Activated T-helper 1 cell treated with anti-CD3 and anti-CD28 coated beads, Interleukin-2, amount 50 U/mL, for 16 hours (primary cell): ENCODE measurements at regions not wholly inside any gene's neighbourhood (a gene's known extent, or its start where the extent isn't known, plus 50 kb on each side); places are given as distances from the start of the nearest gene placed in this dataset.

Experiments
- DNase-seq, 2 donors: peaks; one replicate each; pipeline ENCODE4 v3.0.0-alpha.2; 2020; ENCODE audit warnings: low read depth in 1 of 2, low spot score in 1 of 2

DNA sequence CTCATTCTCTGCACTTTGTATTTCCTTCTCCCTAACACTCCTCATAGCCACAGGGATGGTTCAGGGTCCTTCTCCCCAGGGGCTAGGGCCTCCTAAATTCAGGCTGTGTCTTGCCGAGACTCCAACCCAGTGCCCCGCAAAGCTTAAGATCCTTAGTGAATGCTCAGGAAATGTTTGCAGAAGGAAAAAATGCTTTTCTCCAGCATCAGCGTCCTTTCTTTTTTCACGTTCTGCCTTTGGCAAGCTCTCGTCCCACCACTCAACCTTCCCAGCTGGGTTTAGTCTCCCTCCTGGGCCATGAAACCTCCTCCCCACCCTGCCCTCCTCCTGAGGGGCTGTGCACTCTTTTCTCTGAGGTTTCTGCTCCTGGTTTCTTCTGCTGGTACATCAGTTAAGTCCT lies 503.8 kb upstream of the B3GAT1 start:
- no peak for DNase-seq

DNA sequence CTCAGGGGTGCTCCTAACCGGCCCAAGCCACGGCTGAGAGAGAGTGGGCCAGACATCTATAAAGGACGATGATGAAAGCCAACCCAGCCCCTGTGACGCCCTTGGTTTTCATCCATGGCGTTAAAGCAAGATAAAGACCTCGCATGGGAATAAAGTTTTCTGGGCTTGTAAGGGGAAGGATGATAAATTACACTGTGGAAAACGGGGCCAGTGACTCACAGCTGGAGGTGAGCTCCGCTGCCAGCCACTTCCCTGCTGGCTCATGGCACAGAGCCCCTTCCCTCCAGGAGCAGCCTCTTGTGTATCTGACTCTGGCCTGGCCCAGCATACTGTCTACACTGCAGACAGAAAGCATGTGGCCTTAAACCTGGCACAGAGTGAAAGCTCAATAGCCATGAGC lies 503.2 kb upstream of the B3GAT1 start:
- no peak for DNase-seq

DNA sequence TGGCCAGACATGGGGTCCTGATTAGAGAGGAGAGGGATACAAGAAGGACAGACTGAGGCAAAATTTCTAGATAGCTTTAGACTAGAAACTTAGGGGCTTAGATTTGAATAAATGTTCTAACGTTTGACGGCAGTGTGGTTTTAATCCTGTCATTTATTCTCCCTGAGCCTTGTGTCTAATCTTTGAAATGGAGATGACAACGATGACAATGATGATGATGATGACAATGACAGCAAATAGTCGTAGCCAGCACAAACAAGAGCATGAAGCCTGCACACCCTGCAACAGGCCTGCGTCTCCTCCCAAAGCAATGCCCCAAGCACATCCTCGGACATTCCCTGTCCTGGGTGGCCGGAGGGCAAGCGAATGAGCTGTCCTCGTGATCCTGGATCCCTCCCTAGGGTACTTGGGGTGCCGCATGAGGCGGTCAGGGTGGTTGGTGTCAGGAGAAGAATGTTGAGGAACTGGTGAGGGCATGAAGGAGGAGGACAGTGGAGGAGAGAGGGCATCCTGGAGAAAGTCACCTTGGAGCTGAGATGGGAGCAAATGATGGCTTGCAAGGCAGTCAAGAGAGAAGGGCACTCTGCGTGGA lies 502.1 kb upstream of the B3GAT1 start:
- DNase-seq: no peak

DNA sequence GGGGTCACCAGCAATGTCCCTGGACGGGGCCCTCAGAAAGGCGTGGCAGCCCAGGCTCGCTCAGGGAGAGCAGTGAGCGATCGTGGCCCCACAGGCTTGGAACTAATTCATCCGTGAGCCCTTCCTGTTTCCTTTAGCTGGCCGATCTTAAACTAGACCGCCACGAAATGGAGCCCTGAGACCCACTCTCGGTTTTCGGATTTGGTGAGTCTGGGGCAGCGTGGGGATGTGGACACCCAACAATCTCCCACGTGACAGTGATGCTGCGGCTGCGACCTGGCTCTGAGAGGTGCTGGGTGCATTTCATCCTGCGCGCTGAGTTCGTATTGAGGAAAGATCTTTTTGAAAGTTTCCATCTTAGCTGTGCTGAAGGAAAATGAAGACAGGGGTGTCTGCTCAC lies 501.3 kb upstream of the B3GAT1 start:
- DNase-seq: no peak

DNA sequence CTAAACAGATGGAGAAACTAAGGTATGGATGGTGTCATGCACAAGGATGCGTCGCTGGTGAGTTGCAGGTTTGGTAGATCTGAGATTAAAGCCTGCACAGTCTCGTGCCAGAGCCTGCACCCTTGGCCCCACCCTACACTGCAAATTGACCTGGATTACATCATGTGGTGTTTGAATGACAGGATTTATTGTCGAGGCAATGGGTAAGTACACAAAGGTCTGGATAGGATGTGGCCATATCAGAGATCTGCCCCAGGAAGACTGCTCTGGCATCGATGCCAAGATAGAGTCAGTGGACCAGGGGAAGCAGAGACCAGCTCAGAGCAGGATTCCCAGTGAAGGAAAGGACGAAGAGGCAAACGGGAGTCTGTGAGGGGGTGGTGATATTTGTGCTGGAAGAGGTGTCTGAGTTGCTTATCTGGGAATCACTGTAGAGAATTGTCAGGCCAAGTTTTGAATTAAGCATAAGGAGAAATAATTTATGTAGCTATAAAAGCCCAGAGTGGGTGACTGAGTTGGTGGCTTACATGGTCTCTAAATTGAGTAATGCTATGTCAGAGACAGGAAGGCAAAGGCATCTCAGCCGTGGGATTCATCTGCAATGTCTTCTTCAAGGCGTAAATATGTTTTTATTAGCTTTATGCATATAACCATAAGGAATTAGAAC lies 499.6 kb upstream of the B3GAT1 start:
- no peak for DNase-seq

DNA sequence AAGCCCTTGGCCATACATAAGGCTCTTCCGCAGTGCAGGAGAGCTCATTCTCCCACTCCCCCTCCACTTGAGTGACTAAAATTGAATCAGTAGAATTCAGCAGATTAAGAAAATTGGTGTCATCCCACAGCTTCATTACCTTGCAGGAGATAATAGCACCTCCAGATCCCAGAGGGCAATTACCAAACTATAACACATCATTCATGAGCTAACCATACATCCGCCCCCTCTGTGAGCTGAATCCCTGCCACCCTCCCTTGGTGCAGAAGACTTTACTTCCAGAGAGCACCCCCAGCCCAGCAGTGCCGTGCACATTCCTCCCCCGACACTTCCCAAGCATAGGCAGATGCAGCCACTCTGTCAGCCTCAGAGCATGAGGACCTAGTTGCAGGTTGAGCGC lies 496.5 kb upstream of the B3GAT1 start:
- DNase-seq: no peak

DNA sequence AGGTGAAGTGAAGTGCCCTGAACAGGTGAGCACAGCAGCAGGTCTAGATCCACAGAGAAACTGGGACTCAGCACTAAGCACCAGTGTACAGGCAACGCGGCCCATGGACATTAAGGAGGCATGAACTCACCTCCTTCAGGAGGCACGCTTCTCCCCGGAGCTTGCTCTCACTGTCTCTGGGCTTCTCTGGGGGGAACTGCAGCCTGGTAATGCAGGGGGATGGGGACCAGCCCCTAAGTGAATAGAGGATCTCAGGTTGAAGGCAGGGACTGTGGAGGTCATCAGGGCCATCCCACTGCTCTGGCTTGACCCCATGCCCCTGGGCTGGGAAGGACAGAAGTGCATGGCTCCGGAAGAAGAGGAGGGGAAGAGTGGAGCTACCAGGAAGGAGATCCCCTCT lies 495.6 kb upstream of the B3GAT1 start:
- no peak for DNase-seq

DNA sequence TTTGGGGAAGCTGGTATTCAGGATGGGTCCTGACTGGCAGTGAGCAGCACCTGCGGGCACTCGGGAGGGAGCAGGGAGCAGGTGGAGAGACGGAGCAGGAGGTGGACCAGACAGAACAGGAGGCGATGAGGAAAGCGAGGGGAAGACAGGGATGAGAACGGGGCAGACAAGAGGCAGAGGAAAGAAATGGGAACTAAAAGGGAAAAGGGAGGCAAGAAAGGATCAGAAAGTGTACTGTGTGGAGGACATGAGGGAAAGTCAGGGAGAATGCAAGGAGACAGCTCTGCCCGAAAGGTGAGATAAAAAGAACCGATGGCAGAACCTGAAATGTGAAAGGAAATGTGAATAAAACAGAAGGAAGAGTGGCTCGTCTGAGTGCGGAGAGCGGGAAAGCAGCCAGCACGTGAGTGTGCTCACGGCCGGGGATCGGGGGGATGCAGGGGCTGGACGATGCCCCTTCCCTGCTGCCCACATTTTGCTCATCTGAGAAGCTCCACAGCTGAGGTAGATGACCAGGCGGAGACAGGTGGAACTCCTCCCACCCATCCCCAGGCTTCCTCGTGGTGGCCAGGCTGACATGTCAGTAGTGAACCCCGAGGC lies 494.4 kb upstream of the B3GAT1 start:
- DNase-seq: no peak

DNA sequence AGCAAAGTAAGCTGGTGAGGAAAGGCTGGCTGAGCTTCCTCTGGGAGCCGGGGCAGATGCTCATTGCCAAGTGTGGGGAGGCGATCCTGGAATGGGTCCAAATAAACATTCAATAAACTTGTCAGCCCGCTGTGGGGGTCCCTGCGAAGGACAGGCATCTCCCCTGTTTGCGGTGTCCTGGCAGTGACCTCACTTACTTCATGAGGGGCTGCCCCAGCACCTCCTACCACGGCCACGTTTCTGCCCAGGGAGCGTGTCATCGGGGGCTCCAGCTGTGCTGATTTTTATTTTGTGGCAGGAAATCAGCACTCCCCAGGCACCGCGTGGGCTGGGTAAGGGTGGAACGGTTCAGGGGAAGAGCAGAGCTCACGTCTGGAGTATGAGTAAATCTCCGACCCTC lies 493.9 kb upstream of the B3GAT1 start:
- DNase-seq: no peak

DNA sequence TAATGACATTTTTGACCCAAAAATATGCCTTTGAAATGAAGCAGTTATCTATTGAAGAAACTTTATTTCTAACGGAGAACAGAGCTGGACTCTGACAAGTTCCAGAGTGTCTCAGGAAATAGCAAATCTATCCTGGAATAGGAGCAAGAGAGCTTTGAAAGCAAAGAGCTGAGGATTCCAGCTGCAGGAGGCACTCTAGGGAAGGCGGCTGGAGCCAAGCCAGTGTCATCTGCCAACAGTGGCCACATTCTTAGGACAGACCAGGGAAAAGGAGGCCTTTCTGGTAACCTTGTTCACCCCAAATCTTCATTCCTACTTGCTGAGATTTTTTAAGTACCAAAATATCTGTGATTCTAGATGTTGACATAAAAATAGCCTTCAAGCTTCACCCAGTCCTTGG lies 493.5 kb upstream of the B3GAT1 start:
- no peak for DNase-seq

DNA sequence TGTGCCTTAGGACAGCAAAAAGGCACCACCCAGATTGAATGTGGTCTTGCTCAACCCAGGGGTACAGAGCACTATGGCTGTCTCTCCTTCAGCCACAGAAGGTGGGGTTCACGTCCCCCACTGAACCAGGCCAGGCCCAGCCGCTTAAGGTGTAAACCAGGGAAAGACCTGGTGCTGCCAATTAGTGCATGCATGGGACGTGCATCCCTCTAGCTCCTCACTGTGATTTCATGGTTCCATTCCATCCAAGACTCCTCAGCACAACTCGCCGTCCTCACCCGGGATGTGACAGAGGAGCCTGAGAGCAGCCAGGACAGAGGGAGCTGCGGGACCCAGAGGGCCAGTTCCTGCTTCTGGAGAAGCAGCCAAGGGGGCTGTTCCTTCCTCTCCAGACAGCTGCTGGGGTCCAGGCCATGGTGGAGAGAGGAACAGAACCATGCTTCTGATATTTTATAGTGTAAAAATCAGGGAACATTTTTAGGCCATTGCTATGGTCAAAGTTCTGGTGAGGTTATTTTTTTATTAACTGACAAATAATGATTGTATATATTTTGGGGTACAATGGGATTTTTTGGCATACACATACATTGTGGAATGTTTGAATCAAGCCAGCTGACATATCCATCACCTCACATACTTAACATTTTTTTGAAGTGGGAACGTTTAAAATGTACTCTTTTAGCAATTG lies 492.2 kb upstream of the B3GAT1 start:
- no peak for DNase-seq

DNA sequence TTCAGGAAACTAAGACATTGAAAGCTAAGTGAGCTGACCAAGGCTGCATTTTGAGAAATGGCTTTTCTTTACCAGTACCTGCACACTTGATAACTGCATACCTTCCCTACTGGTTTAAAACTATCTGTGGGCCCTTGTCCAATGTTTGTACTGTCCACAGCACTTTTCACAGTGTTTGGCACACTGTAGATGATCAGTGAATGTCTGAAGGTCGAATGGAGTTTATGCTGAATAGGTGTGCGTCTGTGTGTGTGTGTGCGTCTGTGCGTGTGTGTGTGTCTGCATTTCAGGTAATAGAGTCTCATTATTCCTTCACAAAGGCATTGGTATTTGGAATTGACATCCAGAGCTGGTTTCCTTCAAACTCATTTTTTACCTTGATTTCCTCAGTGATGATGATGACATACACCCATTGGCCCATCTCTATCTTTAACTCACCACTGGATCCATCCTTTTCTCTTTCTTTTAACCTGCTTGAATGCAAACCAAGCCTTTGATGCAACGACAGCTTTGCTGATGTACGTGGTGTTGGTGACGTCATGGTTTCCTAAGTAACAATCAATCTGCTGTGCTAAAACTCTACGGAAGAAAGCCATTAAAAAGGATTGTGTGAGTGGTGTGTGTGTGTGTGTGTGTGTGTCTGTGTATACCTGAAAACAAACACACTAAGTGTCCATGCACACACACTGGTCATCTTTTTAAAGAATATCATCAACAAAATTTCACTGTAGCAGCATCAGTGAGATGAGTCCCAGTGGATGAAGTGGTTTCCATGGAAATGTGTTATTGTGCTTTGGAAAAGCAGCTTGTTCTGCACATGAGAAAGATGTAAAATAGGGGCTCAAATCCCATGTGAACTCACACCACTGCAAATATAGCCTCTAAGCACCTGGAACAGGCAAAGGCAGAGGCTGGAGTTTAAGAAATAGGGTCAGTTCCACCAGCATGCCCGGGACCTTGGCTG lies 490.2 kb upstream of the B3GAT1 start:
- DNase-seq: no peak

DNA sequence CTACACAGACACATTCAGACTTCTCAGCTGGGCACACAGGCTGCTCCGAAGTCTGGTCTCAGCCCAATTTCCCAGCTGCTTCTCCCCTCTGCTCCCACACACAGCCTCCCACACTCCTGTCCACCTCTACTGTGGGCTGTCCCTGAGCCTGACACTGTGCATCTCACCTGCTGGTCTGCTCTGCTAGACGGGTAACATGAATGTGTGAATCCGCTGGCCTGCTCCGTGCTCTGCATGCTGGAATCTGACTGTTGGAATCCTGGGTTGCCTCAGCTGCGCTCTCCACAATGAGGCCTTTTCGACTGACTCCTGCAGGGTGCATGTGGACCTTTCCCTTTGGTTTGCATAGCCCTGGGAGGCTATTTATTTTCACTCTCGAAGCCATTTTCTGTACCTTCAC lies 489.5 kb upstream of the B3GAT1 start:
- no peak for DNase-seq

DNA sequence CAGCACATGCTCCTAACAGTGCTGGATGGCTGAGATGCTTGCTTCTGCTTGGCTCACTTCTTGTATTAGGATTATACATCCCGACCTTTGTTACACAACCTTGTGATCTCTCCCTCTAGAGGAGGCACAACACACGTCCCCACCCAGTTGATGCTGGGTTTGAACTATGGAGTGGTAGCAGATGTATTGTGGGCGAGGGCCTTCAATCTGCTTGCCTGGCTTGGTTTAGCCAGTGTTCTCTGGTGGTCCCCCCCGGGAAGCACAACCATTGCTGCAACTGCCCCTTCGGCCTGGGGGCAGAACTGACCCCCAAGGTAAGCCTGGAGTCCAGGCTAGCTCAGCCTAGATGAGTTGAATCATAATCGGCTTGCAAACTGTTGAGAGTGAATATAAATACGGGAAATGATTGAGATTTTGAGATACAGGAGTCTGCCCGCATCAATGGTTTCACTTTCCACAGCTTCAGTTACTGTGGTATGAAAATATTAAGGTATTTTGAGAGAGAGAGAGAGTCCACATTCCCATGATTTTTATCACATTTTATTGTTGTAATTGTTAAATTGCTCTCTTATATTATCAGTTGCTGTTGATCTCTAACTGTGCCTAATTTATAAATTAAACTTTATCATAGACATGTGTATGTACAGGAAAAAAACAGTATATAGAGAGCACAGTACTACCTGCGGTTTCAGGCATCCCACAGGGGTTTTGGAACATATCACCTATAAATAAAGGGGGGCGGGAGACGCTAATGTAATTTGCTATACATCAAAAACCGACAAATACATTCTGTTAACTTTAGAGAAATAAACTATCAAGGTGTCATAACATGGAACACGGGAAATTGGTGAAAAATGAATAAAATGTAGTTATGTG lies 482.0 kb upstream of the B3GAT1 start:
- no peak for DNase-seq

DNA sequence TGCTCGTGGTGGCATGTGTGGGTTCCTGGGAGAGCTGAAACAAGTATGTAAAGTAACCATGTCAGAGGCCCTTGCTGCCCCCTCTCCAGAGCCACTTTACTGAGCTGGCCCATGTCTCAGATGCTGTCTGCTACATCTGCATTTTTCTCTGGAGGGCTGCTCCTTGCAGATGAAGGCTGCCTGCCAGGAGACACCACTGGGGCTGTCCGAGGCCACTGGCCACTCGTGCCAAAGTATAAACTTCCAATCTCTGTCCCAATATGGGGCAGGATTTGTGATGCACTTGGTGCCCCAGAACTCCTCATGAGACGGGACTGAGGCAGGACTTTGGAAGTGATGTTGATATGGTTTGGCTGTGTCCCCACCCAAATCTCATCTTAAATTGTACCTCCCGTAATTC lies 478.4 kb upstream of the B3GAT1 start:
- DNase-seq: no peak

DNA sequence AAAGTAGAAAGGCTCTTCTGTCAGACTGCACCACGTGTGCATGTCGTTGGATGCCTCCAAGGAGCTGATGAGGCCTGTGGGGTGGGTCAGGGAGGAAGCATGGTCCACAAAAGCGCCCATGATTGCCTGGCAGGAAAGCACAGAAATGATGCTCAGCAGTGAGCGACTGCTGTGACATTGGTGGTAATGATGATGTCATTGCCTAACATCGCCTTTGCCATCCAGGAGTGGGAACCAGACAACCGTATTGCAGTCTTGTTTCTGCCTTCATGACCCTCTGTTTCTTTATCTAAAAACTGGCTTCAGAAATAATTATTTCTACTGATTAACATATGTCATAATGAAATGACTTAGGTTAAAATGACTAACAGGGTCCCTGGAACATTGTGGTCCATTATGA lies 477.8 kb upstream of the B3GAT1 start:
- DNase-seq: no peak

DNA sequence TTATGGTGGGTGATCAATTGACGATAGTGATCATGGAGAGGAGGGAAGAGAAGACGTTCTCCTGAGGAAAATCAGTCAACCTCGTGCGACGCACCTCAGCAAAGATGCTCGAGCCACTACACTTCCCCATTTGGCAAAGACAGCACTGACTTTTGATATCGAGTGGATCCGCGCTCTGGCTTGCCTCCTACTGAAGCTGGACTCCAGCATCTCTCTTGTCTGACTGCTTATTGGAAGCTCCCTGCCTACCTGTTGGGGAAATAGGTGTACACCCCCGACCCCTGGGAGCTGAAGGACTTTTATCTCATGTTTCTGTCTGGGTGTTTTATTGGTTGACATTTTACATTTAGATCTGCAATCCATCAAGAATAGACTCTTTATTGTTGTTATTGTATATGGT lies 476.8 kb upstream of the B3GAT1 start:
- no peak for DNase-seq

DNA sequence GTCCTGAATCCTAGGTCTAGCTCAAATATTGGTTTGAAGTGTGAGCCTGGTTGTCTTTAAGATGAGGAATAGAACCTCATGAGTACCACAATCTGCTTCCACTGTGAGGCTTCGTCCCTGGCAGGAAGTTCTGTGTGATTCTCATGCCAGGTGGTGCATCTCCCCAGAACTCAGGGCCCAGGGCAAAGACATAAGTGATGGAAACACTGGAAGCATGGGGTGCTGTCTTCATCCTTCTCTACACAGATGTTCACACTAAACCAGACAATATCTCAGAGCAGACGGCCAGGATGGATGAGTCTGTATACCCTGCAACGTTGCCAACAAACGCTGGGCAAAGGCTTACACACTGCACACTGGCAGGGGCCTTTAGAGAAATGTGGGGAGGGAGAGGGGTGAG lies 475.9 kb upstream of the B3GAT1 start:
- DNase-seq: no peak

DNA sequence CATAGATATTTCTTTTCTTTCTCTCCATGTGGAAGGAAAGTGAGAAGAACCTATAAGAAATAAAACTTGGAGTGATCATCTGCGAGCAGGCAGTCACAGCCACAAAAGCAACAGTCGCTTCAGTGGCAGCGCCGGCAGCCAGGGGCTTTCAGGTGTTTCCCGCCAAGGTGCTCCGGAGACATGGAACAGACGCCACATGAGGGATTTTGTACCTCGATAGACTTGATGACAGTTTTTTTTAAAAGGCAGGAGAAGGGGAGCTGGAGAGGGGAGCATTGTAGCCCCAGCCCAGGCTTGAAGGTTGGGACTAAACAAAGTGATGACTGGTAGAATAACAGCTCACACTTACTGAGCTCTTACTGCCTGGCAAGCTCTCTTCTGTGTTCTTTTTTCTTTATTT lies 471.4 kb upstream of the B3GAT1 start:
- no peak for DNase-seq

DNA sequence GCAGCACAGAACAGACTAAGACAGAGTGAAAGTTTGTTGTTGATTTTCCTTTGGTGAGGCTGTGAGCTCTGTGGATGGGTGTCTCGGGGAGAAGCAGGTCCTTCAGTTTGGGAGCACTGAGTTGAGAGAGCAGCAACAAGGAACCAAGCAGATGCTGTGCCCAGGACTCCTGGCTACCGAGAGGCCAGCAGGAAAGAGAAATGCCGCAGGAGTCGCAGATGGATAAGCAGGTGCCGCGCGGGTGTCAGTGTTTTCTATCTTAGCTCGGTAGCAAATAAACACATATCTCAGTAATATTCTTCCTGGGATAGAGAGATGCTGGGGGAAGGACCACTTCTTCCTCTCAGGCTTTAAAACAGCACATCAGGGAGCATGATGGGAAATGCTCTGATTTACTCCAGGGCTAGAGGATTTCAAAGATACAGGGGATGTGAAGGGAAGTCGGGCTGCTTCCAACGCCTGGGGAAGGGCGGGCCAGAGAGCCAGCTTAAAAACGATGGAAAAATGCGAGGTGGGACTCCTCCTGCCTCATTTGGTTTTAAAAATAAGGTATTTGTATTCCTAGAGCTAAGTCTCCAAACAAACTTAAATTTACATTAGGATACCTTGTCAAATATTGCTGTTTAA lies 470.7 kb upstream of the B3GAT1 start:
- no peak for DNase-seq
